Thoracic aorta (tissue), 2 donors: ENCODE measurements at regions not wholly inside any gene's neighbourhood (a gene's known extent, or its start where the extent isn't known, plus 50 kb on each side); places are given as distances from the start of the nearest gene placed in this dataset.

ENCODE experiments used
- ATAC-seq: fragments of 150-250 bp; one replicate; pipeline ENCODE4 v1.8.0; 2017; ENCODE audit warnings: low read depth; ENCODE audit not compliant: insufficient number of reproducible peaks, low FRiP score
- DNase-seq: peaks from one replicate; pipeline ENCODE4 v3.0.0-alpha.2; 2020; ENCODE audit warnings: low spot score
- H3K27ac ChIP-seq, 2 donors: fragments of 200-600 bp; sonication (generic); 1 replicate in 1 of 2; 2 replicates in 1 of 2; pipeline ENCODE4 v1.5.1; 2016; ENCODE audit warnings: mild to moderate bottlenecking in 2 of 2, moderate library complexity in 2 of 2
- H3K27me3 ChIP-seq: fragments of 200-600 bp; sonication (generic); replicated peaks from 2 replicates; pipeline ENCODE4 v1.6.0; 2016; ENCODE audit warnings: mild to moderate bottlenecking; ENCODE audit not compliant: insufficient read depth
- H3K36me3 ChIP-seq: fragments of 200-600 bp; sonication (generic); one replicate; pipeline ENCODE4 v1.5.1; 2016
- H3K4me1 ChIP-seq, 2 donors: fragments of 200-600 bp; sonication (generic); 1 replicate in 1 of 2; 2 replicates in 1 of 2; pipeline versions ENCODE4 v1.5.1 to v1.6.0; 2016; ENCODE audit warnings: low read depth in 2 of 2, mild to moderate bottlenecking in 1 of 2; ENCODE audit not compliant: control insufficient read depth in 1 of 2
- H3K4me3 ChIP-seq: fragments of 200-600 bp; sonication (generic); 2 replicates; pipeline ENCODE4 v1.5.1; 2016; ENCODE audit warnings: mild to moderate bottlenecking
- H3K9me3 ChIP-seq: fragments of 200-600 bp; sonication (generic); 2 replicates; pipeline ENCODE4 v1.5.1; 2016
- TF ChIP-seq, protein P1 (sequence below): fragments of 200-600 bp; sonication (generic); IDR thresholded peaks from one replicate; pipeline ENCODE4 v1.5.1; 2019; ENCODE audit warnings: antibody characterized with exemption

DNA sequence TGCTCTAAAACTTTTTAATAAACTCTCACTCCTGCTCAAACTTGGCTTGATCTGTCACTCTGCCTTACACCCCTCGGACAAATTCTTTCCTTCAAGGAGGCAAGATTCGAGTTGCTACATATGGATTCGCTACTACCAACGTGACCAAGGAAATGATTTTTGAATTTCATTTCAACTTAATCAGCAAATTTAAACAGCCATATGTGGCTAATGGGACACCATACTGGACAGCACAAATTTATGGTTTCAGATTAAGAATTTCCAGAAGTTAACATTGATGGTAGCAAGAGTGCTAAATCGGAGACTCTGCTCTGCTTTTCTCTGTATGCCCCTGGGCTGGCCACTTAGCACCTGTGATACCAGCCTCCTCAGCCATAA is 318.2 kb upstream of the PSMD7 start:
- Histone ChIP-seq H3K4me3 (no peak overlapping the region), H3K4me1 (no peaks in the 10 kb centered on the region), H3K9me3 (no peaks in the 10 kb centered on the region), H3K36me3 (no peaks in the 10 kb centered on the region), H3K27ac (no peak overlapping the region), H3K27me3 (no peaks in the 10 kb centered on the region)
- no peak for DNase-seq
- TF ChIP-seq, protein P1, sequence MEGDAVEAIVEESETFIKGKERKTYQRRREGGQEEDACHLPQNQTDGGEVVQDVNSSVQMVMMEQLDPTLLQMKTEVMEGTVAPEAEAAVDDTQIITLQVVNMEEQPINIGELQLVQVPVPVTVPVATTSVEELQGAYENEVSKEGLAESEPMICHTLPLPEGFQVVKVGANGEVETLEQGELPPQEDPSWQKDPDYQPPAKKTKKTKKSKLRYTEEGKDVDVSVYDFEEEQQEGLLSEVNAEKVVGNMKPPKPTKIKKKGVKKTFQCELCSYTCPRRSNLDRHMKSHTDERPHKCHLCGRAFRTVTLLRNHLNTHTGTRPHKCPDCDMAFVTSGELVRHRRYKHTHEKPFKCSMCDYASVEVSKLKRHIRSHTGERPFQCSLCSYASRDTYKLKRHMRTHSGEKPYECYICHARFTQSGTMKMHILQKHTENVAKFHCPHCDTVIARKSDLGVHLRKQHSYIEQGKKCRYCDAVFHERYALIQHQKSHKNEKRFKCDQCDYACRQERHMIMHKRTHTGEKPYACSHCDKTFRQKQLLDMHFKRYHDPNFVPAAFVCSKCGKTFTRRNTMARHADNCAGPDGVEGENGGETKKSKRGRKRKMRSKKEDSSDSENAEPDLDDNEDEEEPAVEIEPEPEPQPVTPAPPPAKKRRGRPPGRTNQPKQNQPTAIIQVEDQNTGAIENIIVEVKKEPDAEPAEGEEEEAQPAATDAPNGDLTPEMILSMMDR = no peak
- no peak for ATAC-seq

- ATAC-seq = no peak
- Histone ChIP-seq H3K27me3 (no peaks in the 10 kb centered on the region), H3K27ac (no peak overlapping the region), H3K4me3 (no peak overlapping the region), H3K36me3 (no peaks in the 10 kb centered on the region), H3K4me1 (no peaks in the 10 kb centered on the region), H3K9me3 (no peaks in the 10 kb centered on the region)
- no peak for DNase-seq
- TF ChIP-seq, protein P1 = no peak
Measured at GRCh38 chr16:73976644-73977043, 320.0 kb upstream of the PSMD7 start.

GRCh38 chr16:73973174-73973573 is 323.4 kb upstream of the PSMD7 start:
- Histone ChIP-seq H3K27ac (no peak overlapping the region), H3K9me3 (no peaks in the 10 kb centered on the region), H3K27me3 (no peaks in the 10 kb centered on the region), H3K36me3 (no peaks in the 10 kb centered on the region), H3K4me3 (no peak overlapping the region), H3K4me1 (no peaks in the 10 kb centered on the region)
- ATAC-seq (no peak), DNase-seq (no peak)
- TF ChIP-seq, protein P1 = no peak

GRCh38 chr16:73966851-73967250 is 329.8 kb upstream of the PSMD7 start:
- no peaks in the 10 kb centered on the region for H3K27me3 ChIP-seq
- H3K4me3 ChIP-seq = no peak overlapping the region
- no peak for ATAC-seq
- TF ChIP-seq, protein P1 = no peak
- H3K4me1 ChIP-seq = no peaks in the 10 kb centered on the region
- H3K9me3 ChIP-seq = no peaks in the 10 kb centered on the region
- no peak overlapping the region for H3K27ac ChIP-seq
- no peaks in the 10 kb centered on the region for H3K36me3 ChIP-seq
- no peak for DNase-seq

- TF ChIP-seq, protein P1 = no peak
- H3K9me3 ChIP-seq = no peaks in the 10 kb centered on the region
- no peaks in the 10 kb centered on the region for H3K4me1 ChIP-seq
- ATAC-seq = no peak
- no peaks in the 10 kb centered on the region for H3K27me3 ChIP-seq
- H3K36me3 ChIP-seq = no peaks in the 10 kb centered on the region
- no peak overlapping the region for H3K27ac ChIP-seq
- DNase-seq = no peak
- H3K4me3 ChIP-seq = no peak overlapping the region
Measured at GRCh38 chr16:73965591-73965990, 331.0 kb upstream of the PSMD7 start.
